ENCODE measurements at regions not wholly inside any gene's neighbourhood (a gene's known extent, or its start where the extent isn't known, plus 50 kb on each side); places are given as distances from the start of the nearest gene placed in this dataset.

DNA sequence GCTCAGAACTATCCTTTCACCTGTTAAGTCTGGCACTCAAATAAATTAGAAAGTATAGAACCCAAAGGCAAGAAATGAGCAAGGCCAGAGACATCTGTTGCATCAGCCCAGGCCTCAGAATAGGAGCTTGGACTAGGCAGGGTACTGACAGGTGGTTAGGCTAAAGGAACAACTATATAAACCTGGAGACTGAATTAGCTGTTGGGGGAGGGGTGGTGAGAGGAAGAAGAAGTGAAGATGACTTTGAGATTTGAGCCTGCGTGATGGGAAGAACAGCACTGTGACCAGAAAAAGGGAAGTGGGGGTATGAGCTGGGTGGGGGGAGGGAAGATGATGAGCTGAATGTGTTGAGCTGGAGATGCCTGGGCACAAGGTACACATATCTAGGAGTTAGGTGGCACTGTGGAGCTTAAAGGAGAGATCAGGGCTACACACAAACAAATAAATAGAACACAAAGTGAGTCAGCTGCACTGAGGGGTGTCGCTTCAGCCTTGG is 244.7 kb downstream of the PTEN start:
- DNase-seq (ENCODE audit: low read depth, low spot score) = no peak

GRCh38 chr10:88110355-88110754 is 246.9 kb downstream of the PTEN start:
- DNase-seq (ENCODE audit: low read depth, low spot score) = no peak

DNA sequence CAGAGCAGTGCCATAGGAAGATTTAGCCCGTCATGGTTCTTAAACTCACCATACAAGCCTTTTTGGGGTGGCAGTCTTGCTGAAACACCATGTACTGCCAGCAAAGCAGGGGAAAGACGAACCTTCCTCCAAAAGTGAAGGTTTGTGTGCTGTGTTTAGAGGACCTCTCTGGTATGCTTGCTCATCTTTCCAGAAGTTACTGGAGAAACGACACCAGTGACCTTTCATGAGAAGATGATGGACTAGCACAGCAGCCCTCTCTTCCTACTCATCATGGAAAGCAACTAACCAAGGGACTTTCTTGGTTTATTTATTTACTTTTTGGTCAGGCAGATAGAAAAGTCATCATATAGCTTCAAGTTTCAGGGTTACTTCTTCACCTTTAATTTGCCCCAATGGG is 247.4 kb downstream of the PTEN start:
- DNase-seq (ENCODE audit: low read depth, low spot score) = no peak

GRCh38 chr10:88111294-88111693 is 247.9 kb downstream of the PTEN start:
- DNase-seq (ENCODE audit: low read depth, low spot score) = no peak

DNA sequence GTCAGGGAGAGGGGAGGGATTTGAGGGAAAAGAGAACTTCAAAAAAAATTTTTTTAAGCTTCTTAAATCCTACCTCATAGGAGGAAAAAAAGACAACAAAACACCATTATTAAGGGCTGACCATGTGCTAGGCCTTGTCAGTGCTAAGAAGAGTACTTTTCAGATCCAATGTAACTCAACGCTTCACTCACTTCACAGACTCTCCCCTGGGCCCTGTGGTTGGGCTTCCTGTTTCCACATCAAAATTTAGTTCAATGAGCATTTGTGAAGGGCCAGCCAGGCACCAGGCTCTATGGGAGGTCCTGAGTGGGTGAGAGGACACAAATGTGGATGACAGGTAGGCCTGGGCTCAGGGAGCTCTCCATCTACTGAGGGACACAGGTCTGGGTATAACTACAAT is 249.8 kb downstream of the PTEN start:
- no peak for DNase-seq (ENCODE audit: low read depth, low spot score)

DNA sequence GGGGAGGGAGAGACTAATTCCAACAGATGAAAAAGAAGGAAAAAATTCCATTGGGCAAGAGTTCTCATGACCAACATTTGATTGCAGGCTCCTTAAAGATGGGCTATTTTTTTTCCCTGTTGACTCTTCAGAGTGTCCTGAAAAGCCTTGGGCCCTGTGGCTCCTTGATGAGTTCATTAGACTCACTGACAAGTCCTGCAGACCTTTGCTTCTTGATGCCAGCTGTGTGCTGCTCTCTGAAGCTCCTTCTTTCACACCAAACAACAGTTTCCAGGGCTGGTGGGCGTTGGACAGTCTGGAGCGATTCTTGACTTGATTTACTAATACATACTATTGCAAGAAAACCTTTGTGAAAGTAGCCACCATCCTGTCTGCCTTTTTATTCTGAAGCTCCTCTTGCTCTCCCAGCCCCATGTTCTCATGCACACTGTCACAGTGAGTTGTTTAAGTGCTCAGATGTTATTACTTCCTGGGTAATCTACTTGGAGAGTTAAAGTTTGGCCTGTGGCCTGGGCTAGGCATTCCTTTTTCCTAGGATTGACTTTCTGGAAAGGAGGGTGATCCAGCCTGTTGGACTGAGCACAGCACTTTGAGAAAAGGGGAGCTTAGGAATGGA is 250.3 kb downstream of the PTEN start:
- no peak for DNase-seq (ENCODE audit: low read depth, low spot score)

DNA sequence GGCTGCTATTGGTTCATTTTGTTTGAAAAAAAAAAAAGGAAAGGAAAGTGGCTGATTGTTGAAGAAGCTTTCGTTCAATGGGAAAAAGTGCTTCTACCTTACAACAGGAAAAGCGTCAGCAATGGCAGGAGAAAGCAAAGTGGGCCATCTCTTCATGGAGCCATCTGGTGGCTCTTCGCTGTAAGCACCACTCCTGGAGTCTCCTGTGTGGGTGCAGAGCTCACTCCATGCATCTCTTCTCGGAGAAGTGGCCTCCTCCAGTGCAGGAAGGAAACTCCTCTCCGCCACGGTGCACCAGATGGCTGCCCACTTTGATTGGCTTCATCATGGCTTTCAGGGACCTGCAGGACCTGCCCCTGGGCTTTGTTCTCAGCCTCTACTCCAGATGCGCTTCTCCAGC is 250.9 kb downstream of the PTEN start:
- DNase-seq (ENCODE audit: low read depth, low spot score) = peak; percentile 62

GRCh38 chr10:88115407-88115806 is 252.0 kb downstream of the PTEN start:
- no peak for DNase-seq (ENCODE audit: low read depth, low spot score)

GRCh38 chr10:88115968-88116367 is 252.5 kb downstream of the PTEN start:
- no peak for DNase-seq (ENCODE audit: low read depth, low spot score)

- no peak for DNase-seq (ENCODE audit: low read depth, low spot score)
Measured at GRCh38 chr10:88116481-88116880, 253.1 kb downstream of the PTEN start.

GRCh38 chr10:88116971-88117626 is 253.7 kb downstream of the PTEN start:
- DNase-seq (ENCODE audit: low read depth, low spot score) = no peak

GRCh38 chr10:88117869-88118632 is 254.6 kb downstream of the PTEN start:
- no peak for DNase-seq (ENCODE audit: low read depth, low spot score)

- no peak for DNase-seq (ENCODE audit: low read depth, low spot score)
Measured at GRCh38 chr10:88118729-88119128, 255.3 kb downstream of the PTEN start.

DNA sequence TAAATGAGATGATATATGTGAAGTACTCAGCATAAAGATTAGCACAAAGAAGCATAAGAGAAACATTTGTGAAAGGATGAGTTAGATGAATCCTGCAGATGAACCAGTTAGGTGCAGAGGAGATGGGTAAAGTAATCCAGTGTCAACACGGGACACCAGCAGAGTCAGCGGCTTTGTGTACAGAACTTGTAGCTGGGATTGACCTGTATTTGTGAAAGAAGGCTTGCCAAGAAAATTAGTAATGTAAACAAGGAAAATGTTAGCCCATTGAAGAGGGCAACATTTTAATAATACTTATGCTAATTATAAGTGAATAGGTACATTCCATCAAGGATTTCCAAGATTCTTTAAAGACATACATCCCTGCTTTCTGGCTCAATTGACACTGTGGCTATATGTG is 255.7 kb downstream of the PTEN start:
- DNase-seq (ENCODE audit: low read depth, low spot score) = no peak

GRCh38 chr10:88120075-88120474 is 256.6 kb downstream of the PTEN start:
- no peak for DNase-seq (ENCODE audit: low read depth, low spot score)

DNA sequence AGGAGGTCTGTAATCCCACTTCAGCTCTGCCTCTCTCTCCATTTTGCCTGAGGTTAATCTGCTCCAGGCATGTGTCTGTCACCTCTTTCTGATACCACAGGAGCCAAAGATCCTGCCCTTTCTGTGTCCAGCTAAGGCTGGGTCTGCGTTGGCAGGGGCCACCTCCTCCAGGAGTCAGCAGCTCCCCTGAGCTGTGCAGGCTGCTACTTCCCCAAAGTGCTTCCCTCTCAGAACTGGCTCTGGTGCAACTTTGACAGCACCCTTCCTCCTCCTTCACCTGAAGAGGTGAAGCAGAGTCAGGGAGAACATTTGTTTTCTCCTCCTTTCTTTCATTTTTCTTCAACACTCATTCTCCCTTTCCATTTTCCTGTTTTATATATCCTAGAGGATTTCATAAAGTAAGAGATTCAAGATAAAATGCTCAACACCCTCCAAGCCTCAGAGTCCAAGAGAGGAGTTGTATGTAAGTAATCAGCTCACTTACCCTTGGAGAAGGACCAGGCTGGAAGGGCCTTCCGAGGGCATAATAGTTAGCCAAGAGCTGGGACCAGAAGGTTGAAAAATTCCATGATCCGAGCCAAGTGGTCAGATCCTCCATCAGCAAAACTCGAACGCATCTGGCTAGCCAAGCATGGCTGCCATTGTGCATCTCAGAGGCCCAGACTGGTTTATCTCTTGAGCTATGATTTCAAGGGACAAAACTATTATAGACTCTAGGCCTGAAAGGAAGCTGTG is 257.3 kb downstream of the PTEN start:
- DNase-seq (ENCODE audit: low read depth, low spot score) = no peak

DNA sequence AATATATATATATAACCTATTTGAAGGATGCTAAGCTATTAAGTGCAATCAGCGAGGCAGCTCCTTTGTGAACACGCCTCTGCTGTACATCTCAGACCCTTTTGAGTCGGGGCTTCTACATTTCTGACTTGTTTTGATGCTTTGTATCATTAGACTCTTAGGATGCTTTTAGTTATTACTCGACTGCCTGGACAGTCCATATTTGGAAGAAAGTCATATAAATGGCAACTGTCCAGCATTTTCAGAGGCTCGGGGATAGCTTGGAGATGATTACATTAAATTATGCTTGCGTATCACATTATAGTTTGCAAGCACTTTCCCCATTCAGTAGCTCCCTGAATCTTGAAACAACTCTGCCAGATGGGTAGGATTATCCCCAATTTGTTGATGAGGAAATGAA is 257.9 kb downstream of the PTEN start:
- no peak for DNase-seq (ENCODE audit: low read depth, low spot score)

DNA sequence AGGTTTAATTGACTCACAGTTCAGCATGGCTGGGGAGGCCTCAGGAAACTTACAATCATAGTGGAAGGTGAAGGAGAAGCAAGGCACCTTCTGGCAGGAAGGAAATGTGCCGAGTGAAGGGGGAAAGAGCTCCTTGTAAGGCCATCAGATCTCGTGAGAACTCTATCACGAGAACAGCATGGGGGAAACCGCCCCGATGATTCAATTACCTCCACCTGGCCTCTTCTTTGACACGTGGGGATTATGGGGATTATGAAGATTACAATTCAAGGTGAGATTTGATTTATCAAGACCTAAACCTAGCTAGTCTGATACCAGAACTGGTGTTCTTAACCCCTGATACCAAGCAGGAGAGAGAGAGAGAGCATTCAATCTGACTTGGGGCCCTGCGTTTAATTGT is 258.7 kb downstream of the PTEN start:
- DNase-seq (ENCODE audit: low read depth, low spot score) = no peak

- DNase-seq (ENCODE audit: low read depth, low spot score) = no peak
Measured at GRCh38 chr10:88122576-88122975, 259.2 kb downstream of the PTEN start.

- DNase-seq (ENCODE audit: low read depth, low spot score) = no peak
Measured at GRCh38 chr10:88125766-88126165, 262.3 kb downstream of the PTEN start.

DNA sequence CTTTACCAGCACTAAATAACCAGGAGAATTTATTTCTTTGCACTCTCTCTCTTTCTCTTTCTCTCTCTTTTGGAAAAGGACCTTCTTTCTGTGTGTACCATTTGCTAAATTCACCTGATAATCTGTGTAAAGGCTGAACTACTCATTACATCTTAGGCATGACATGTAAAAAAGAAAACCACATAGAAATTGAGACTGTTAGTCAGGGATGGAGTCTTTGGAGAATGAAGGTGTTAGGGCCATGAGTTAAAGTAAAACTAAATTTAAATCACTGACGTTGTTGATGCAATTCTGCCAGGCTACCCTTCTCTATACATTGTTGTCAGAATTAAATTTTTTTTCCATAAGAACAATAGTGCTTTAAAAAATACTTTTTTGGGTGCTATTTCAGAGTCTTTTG is 263.3 kb downstream of the PTEN start:
- no peak for DNase-seq (ENCODE audit: low read depth, low spot score)

DNA sequence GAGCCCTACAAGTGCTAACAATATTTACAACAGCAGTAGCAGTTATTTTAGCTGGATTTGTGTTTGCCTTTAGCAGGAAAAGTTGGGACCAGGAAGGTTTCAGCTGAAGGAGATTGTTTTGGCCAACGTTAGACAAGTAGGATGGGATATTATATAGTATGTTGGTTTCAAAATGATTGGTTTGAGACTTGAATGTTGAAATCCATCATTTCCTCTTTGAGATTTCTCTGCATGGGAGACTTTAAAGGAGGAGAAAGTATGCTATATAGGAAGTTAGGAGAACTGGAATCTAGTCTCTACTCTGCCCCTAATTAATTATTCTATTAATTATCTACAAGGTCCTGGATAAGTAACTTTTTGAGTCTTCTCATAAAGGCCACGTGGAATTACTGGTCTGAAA is 263.8 kb downstream of the PTEN start:
- DNase-seq (ENCODE audit: low read depth, low spot score) = no peak
